SJSA1 (cell line): ENCODE measurements at regions not wholly inside any gene's neighbourhood (a gene's known extent, or its start where the extent isn't known, plus 50 kb on each side); places are given as distances from the start of the nearest gene placed in this dataset.

ENCODE experiments used
- DNase-seq, 2 experiments: peaks; one replicate each; pipeline ENCODE4 v3.0.0-alpha.2; 2015 to 2020; ENCODE audit warnings: low spot score in 2 of 2, low read depth in 1 of 2
- H3K27ac ChIP-seq: fragments of 250-450 bp; sonication (Bioruptor Pico); 2 replicates; pipeline ENCODE4 v1.5.1; 2020; ENCODE audit warnings: mild to moderate bottlenecking, moderate library complexity
- H3K27me3 ChIP-seq: fragments of 250-450 bp; sonication (Bioruptor Pico); replicated peaks from 2 replicates; pipeline ENCODE4 v1.5.1; 2020; ENCODE audit warnings: mild to moderate bottlenecking, moderate library complexity
- H3K36me3 ChIP-seq: fragments of 250-450 bp; sonication (Bioruptor Pico); 2 replicates; pipeline ENCODE4 v1.5.1; 2020; ENCODE audit warnings: mild to moderate bottlenecking
- H3K4me1 ChIP-seq: fragments of 250-450 bp; sonication (Bioruptor Pico); replicated peaks from 2 replicates; pipeline ENCODE4 v1.6.1; 2021; ENCODE audit warnings: mild to moderate bottlenecking
- H3K4me3 ChIP-seq: fragments of 250-450 bp; sonication (Bioruptor Pico); 2 replicates; pipeline ENCODE4 v1.5.1; 2020; ENCODE audit warnings: mild to moderate bottlenecking
- H3K9me3 ChIP-seq: fragments of 250-450 bp; sonication (Bioruptor Pico); replicated peaks from 2 replicates; pipeline ENCODE4 v1.5.1; 2020; ENCODE audit warnings: mild to moderate bottlenecking

- Histone ChIP-seq H3K4me1 (peaks cover 10% of the 10 kb centered on the region; the same call in 1 of the 2 replicates), H3K27ac (no peak overlapping the region), H3K36me3 (no peaks in the 10 kb centered on the region), H3K27me3 (no peaks in the 10 kb centered on the region), H3K9me3 (no peaks in the 10 kb centered on the region), H3K4me3 (no peak overlapping the region)
- no peak for DNase-seq
These were observed 147.4 kb downstream of the SLC38A4 start for GRCh38 chr12:46678426-46678825.

- Histone ChIP-seq H3K9me3 (no peaks in the 10 kb centered on the region), H3K4me1 (peaks cover 10% of the 10 kb centered on the region; the same call in 1 of the 2 replicates), H3K4me3 (no peak overlapping the region), H3K36me3 (no peaks in the 10 kb centered on the region), H3K27me3 (no peaks in the 10 kb centered on the region), H3K27ac (no peak overlapping the region)
- peak in 1 of 2 experiments; percentile 26 for DNase-seq
These were observed 148.0 kb downstream of the SLC38A4 start for GRCh38 chr12:46677749-46678148.

- Histone ChIP-seq H3K36me3 (no peaks in the 10 kb centered on the region), H3K9me3 (no peaks in the 10 kb centered on the region), H3K4me1 (peaks cover 10% of the 10 kb centered on the region; the same call in 1 of the 2 replicates), H3K27me3 (no peaks in the 10 kb centered on the region), H3K27ac (no peak overlapping the region), H3K4me3 (no peak overlapping the region)
- DNase-seq: no peak
These were observed 148.8 kb downstream of the SLC38A4 start for GRCh38 chr12:46676797-46677520.

GRCh38 chr12:46676396-46676795, 149.4 kb downstream of the SLC38A4 start:
- Histone ChIP-seq H3K4me3 (no peak overlapping the region), H3K9me3 (no peaks in the 10 kb centered on the region), H3K27ac (no peak overlapping the region), H3K4me1 (peaks cover 10% of the 10 kb centered on the region; the same call in 1 of the 2 replicates), H3K27me3 (no peaks in the 10 kb centered on the region), H3K36me3 (no peaks in the 10 kb centered on the region)
- no peak for DNase-seq

- Histone ChIP-seq H3K9me3 (no peaks in the 10 kb centered on the region), H3K4me3 (no peak overlapping the region), H3K27me3 (no peaks in the 10 kb centered on the region), H3K27ac (0 out of 2 replicates have a peak overlapping the region, but pooled peaks have one; percentile 0), H3K36me3 (no peaks in the 10 kb centered on the region), H3K4me1 (peaks cover 10% of the 10 kb centered on the region; the same call in 1 of the 2 replicates)
- peak in 1 of 2 experiments; percentile 55 for DNase-seq
These were observed 150.1 kb downstream of the SLC38A4 start for GRCh38 chr12:46675736-46676135.

GRCh38 chr12:46674800-46675199, 151.0 kb downstream of the SLC38A4 start:
- H3K27ac ChIP-seq: 0 out of 2 replicates have a peak overlapping the region, but pooled peaks have one; percentile 0
- no peaks in the 10 kb centered on the region for H3K9me3 ChIP-seq
- no peak for DNase-seq
- peaks cover 10% of the 10 kb centered on the region; the same call in 1 of the 2 replicates for H3K4me1 ChIP-seq
- no peaks in the 10 kb centered on the region for H3K36me3 ChIP-seq
- H3K4me3 ChIP-seq: no peak overlapping the region
- H3K27me3 ChIP-seq: no peaks in the 10 kb centered on the region

- Histone ChIP-seq H3K4me1 (peaks cover 10% of the 10 kb centered on the region; the same call in 1 of the 2 replicates), H3K4me3 (no peak overlapping the region), H3K27me3 (no peaks in the 10 kb centered on the region), H3K9me3 (no peaks in the 10 kb centered on the region), H3K36me3 (no peaks in the 10 kb centered on the region), H3K27ac (no peak overlapping the region)
- DNase-seq: no peak
These were observed 151.7 kb downstream of the SLC38A4 start for GRCh38 chr12:46674129-46674528.

- no peak overlapping the region for H3K27ac ChIP-seq
These were observed 154.7 kb downstream of the SLC38A4 start for GRCh38 chr12:46671102-46671501.

GRCh38 chr12:46670636-46671035, 155.2 kb downstream of the SLC38A4 start:
- DNase-seq: no peak
- no peaks in the 10 kb centered on the region for H3K9me3 ChIP-seq
- H3K4me3 ChIP-seq: no peak overlapping the region
- H3K27me3 ChIP-seq: no peaks in the 10 kb centered on the region
- peaks cover 9% of the 10 kb centered on the region for H3K4me1 ChIP-seq
- H3K36me3 ChIP-seq: no peaks in the 10 kb centered on the region
- H3K27ac ChIP-seq: no peak overlapping the region

More at GRCh38 chr12:46671102-46671501, 154.7 kb downstream of the SLC38A4 start:
- no peak for DNase-seq
- H3K4me1 ChIP-seq: peaks cover 10% of the 10 kb centered on the region; the same call in 1 of the 2 replicates
- no peaks in the 10 kb centered on the region for H3K27me3 ChIP-seq
- no peaks in the 10 kb centered on the region for H3K36me3 ChIP-seq
- H3K4me3 ChIP-seq: no peak overlapping the region
- no peaks in the 10 kb centered on the region for H3K9me3 ChIP-seq

- no peak overlapping the region for H3K27ac ChIP-seq
- H3K4me1 ChIP-seq: peaks cover 11% of the 10 kb centered on the region
- no peak overlapping the region for H3K4me3 ChIP-seq
- no peaks in the 10 kb centered on the region for H3K9me3 ChIP-seq
- H3K27me3 ChIP-seq: no peaks in the 10 kb centered on the region
- no peak for DNase-seq
- no peaks in the 10 kb centered on the region for H3K36me3 ChIP-seq
These were observed 156.1 kb downstream of the SLC38A4 start for GRCh38 chr12:46669720-46670119.

GRCh38 chr12:46667551-46667950, 158.2 kb downstream of the SLC38A4 start:
- Histone ChIP-seq H3K9me3 (no peaks in the 10 kb centered on the region), H3K4me1 (peaks cover 26% of the 10 kb centered on the region), H3K4me3 (no peak overlapping the region), H3K27me3 (no peaks in the 10 kb centered on the region), H3K27ac (no peak overlapping the region), H3K36me3 (no peaks in the 10 kb centered on the region)
- DNase-seq: no peak

GRCh38 chr12:46664761-46665287, 161.0 kb downstream of the SLC38A4 start:
- Histone ChIP-seq H3K9me3 (no peaks in the 10 kb centered on the region), H3K4me3 (no peak overlapping the region), H3K27me3 (no peaks in the 10 kb centered on the region), H3K27ac (peak overlapping the region; percentile 50), H3K36me3 (no peaks in the 10 kb centered on the region), H3K4me1 (peaks cover 54% of the 10 kb centered on the region)
- DNase-seq: peak; percentile 63 to 73

- no peak for DNase-seq
- Histone ChIP-seq H3K4me1 (peaks cover 69% of the 10 kb centered on the region), H3K27me3 (no peaks in the 10 kb centered on the region), H3K4me3 (no peak overlapping the region), H3K9me3 (no peaks in the 10 kb centered on the region), H3K36me3 (no peaks in the 10 kb centered on the region), H3K27ac (no peak overlapping the region)
These were observed 162.5 kb downstream of the SLC38A4 start for GRCh38 chr12:46663318-46663717.

- Histone ChIP-seq H3K9me3 (no peaks in the 10 kb centered on the region), H3K27me3 (no peaks in the 10 kb centered on the region), H3K27ac (peak overlapping the region; percentile 90), H3K36me3 (no peaks in the 10 kb centered on the region), H3K4me1 (peaks cover 79% of the 10 kb centered on the region), H3K4me3 (no peak overlapping the region)
- peak; percentile 69 to 96 for DNase-seq
These were observed 164.5 kb downstream of the SLC38A4 start for GRCh38 chr12:46661110-46661845.
